Neural progenitor cell (in vitro differentiated cells): ENCODE measurements at regions not wholly inside any gene's neighbourhood (a gene's known extent, or its start where the extent isn't known, plus 50 kb on each side); places are given as distances from the start of the nearest gene placed in this dataset.

ENCODE experiments used
- DNase-seq: peaks from one replicate; pipeline ENCODE4 v3.0.0-alpha.2; 2016; ENCODE audit warnings: low spot score
- H2AFZ ChIP-seq: fragments of 200-600 bp; sonication (generic); replicated peaks from 2 replicates; pipeline ENCODE4 v1.6.1; 2016; ENCODE audit warnings: antibody characterized with exemption
- H3F3A ChIP-seq: fragments of 200-600 bp; sonication (generic); 2 replicates; pipeline ENCODE4 v1.6.1; 2016; ENCODE audit warnings: antibody characterized with exemption, low read depth
- H3K27ac ChIP-seq: fragments of 200-600 bp; sonication (generic); 2 replicates; pipeline ENCODE4 v1.5.1; 2016; ENCODE audit warnings: mild to moderate bottlenecking
- H3K27me3 ChIP-seq: fragments of 200-600 bp; sonication (generic); 2 replicates; pipeline ENCODE4 v1.6.1; 2016; ENCODE audit warnings: mild to moderate bottlenecking, moderate library complexity
- H3K36me3 ChIP-seq: fragments of 200-600 bp; sonication (generic); 2 replicates; pipeline ENCODE4 v1.5.1; 2016
- H3K4me1 ChIP-seq: fragments of 200-600 bp; sonication (generic); 2 replicates; pipeline ENCODE4 v1.6.1; 2016; ENCODE audit warnings: mixed run types
- H3K4me2 ChIP-seq: fragments of 200-600 bp; sonication (generic); 2 replicates; pipeline ENCODE4 v1.6.1; 2016
- H3K4me3 ChIP-seq: fragments of 200-600 bp; sonication (generic); 2 replicates; pipeline ENCODE4 v1.5.1; 2016
- H3K79me2 ChIP-seq: fragments of 200-600 bp; sonication (generic); 2 replicates; pipeline ENCODE4 v1.6.1; 2016; ENCODE audit warnings: low read depth
- H3K9ac ChIP-seq: fragments of 200-600 bp; sonication (generic); 2 replicates; pipeline ENCODE4 v1.6.1; 2016
- H3K9me3 ChIP-seq: fragments of 200-600 bp; sonication (generic); 2 replicates; pipeline ENCODE4 v1.5.1; 2016; ENCODE audit warnings: low read depth
- H4K20me1 ChIP-seq: fragments of 200-600 bp; sonication (generic); 2 replicates; pipeline ENCODE4 v1.6.1; 2016; ENCODE audit warnings: low read depth
- H3K27ac Mint-ChIP-seq: 3 replicates; pipeline ENCODE4 v1.8.0; 2021; ENCODE audit warnings: mixed read lengths
- H3K27me3 Mint-ChIP-seq: 2 replicates; pipeline ENCODE4 v1.8.0; 2022; ENCODE audit warnings: low read depth, mild to moderate bottlenecking, inconsistent platforms, moderate library complexity, mixed read lengths; ENCODE audit not compliant: insufficient read depth
- H3K36me3 Mint-ChIP-seq: 3 replicates; pipeline ENCODE4 v1.8.0; 2021; ENCODE audit warnings: mixed read lengths
- H3K4me1 Mint-ChIP-seq: 3 replicates; pipeline ENCODE4 v1.8.0; 2021; ENCODE audit warnings: mixed read lengths
- H3K4me3 Mint-ChIP-seq: 3 replicates; pipeline ENCODE4 v1.8.0; 2021; ENCODE audit warnings: mild to moderate bottlenecking, moderate library complexity, mixed read lengths
- H3K9me3 Mint-ChIP-seq: 3 replicates; pipeline ENCODE4 v1.8.0; 2020; ENCODE audit warnings: mixed read lengths
- EZH2 ChIP-seq: fragments of 200-600 bp; sonication (generic); IDR thresholded peaks from 2 replicates; pipeline ENCODE4 v1.6.1; 2017; ENCODE audit warnings: antibody characterized with exemption, mild to moderate bottlenecking, moderate library complexity
- EZH2phosphoT487 ChIP-seq: fragments of 200-600 bp; sonication (generic); IDR thresholded peaks from 2 replicates; pipeline ENCODE4 v1.6.1; 2017; ENCODE audit warnings: antibody characterized with exemption
- TF ChIP-seq, protein P1 (sequence below): fragments of 200-600 bp; sonication (generic); IDR thresholded peaks from 2 replicates; pipeline ENCODE4 v1.5.1; 2017; ENCODE audit warnings: antibody characterized with exemption, mild to moderate bottlenecking

DNA sequence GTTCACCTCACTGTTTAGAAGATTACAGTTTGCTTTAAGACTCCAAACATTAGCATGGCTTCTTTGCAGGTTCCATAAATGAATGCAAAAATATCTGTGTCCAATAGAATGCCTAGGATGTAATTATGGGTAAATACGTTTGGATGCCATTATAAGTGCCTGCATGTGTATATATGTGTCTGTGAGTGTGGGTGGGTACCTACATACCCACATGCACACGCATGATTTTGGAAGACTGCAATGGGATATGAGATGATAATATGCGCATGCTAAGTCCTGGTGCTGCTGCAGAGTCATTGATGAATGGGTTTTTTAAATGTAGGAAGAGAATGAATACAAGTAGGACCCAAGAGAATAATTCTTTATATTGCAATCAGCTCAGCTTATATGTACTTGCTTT lies 406.4 kb downstream of the ZSWIM6 start:
- Mint-ChIP-seq H3K27ac (peak overlapping the region; percentile 29), H3K36me3 (no peaks in the 10 kb centered on the region), H3K4me1 (peaks cover 43% of the 10 kb centered on the region), H3K4me3 (no peak overlapping the region), H3K9me3 (no peaks in the 10 kb centered on the region), H3K27me3 (peaks cover 4% of the 10 kb centered on the region)
- Histone ChIP-seq H4K20me1 (no peaks in the 10 kb centered on the region), H3K27ac (no peak overlapping the region), H3F3A (no peaks in the 10 kb centered on the region), H3K4me1 (no peaks in the 10 kb centered on the region), H3K27me3 (no peaks in the 10 kb centered on the region), H3K9me3 (no peaks in the 10 kb centered on the region), H3K4me2 (no peak overlapping the region), H3K79me2 (no peaks in the 10 kb centered on the region), H3K4me3 (no peak overlapping the region), H3K36me3 (no peaks in the 10 kb centered on the region), H2AFZ (no peak overlapping the region), H3K9ac (no peak overlapping the region)
- no peak for DNase-seq
- no peak for TF ChIP-seq EZH2phosphoT487
- no peak for TF ChIP-seq EZH2
- TF ChIP-seq, protein P1, sequence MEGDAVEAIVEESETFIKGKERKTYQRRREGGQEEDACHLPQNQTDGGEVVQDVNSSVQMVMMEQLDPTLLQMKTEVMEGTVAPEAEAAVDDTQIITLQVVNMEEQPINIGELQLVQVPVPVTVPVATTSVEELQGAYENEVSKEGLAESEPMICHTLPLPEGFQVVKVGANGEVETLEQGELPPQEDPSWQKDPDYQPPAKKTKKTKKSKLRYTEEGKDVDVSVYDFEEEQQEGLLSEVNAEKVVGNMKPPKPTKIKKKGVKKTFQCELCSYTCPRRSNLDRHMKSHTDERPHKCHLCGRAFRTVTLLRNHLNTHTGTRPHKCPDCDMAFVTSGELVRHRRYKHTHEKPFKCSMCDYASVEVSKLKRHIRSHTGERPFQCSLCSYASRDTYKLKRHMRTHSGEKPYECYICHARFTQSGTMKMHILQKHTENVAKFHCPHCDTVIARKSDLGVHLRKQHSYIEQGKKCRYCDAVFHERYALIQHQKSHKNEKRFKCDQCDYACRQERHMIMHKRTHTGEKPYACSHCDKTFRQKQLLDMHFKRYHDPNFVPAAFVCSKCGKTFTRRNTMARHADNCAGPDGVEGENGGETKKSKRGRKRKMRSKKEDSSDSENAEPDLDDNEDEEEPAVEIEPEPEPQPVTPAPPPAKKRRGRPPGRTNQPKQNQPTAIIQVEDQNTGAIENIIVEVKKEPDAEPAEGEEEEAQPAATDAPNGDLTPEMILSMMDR, result no peak

DNA sequence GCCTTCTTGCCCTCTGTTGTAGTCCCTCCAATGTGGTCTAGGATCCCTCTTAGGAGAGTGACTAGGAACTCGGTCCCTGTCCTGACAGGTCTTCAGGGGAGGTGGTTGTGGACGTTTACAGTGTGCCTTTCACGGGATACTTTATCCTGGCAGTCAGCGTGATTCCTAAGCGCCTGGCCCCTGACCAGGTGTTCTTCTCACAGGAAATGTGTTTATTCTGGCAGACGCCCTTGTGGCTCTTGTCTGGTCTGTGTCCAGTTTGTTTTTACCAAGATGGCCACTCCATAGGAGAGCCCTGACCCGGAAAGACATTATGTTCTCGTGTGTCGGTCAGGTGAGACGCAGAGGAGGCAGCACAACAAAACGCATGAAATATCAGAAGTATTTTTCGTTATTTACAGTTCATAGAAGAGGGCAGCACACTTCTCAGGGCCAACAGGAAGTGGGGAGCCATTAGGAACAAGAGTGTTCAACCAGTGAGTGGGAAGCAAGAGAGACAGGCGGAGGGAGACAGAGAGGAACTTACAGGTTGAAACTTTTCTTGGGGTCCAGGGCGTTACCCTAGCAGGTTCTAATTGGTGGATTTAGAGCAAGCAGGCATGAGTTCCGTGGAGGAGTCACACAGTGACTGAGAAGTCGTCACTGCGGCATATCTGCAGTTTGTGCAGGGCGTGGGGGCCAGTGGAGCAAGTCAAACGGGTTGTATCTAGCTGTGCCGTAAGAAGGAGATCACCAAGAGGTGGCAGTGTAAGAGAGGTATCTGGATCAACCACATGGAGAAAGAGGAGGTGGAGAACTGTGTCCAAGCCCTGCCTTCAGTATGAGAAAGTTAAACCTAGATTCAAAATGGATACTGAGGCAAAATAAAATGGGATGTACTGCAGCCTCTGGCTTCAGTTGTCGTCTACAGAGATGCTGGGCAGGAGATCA lies 412.9 kb downstream of the ZSWIM6 start:
- Mint-ChIP-seq H3K4me3 (no peak overlapping the region), H3K36me3 (no peaks in the 10 kb centered on the region), H3K27me3 (peaks cover 6% of the 10 kb centered on the region), H3K4me1 (peaks cover 3% of the 10 kb centered on the region), H3K9me3 (peaks cover 7% of the 10 kb centered on the region), H3K27ac (no peak overlapping the region)
- TF ChIP-seq EZH2phosphoT487, result no peak
- TF ChIP-seq, protein P1, result peak; percentile 18
- no peak for TF ChIP-seq EZH2
- Histone ChIP-seq H4K20me1 (no peaks in the 10 kb centered on the region), H3K4me3 (no peak overlapping the region), H3K9me3 (no peaks in the 10 kb centered on the region), H3K27me3 (no peaks in the 10 kb centered on the region), H3K9ac (no peak overlapping the region), H2AFZ (peak overlapping the region; percentile 17), H3K27ac (no peak overlapping the region), H3K4me2 (no peak overlapping the region), H3K36me3 (no peaks in the 10 kb centered on the region), H3K79me2 (no peaks in the 10 kb centered on the region), H3F3A (no peaks in the 10 kb centered on the region), H3K4me1 (no peaks in the 10 kb centered on the region)
- no peak for DNase-seq

DNA sequence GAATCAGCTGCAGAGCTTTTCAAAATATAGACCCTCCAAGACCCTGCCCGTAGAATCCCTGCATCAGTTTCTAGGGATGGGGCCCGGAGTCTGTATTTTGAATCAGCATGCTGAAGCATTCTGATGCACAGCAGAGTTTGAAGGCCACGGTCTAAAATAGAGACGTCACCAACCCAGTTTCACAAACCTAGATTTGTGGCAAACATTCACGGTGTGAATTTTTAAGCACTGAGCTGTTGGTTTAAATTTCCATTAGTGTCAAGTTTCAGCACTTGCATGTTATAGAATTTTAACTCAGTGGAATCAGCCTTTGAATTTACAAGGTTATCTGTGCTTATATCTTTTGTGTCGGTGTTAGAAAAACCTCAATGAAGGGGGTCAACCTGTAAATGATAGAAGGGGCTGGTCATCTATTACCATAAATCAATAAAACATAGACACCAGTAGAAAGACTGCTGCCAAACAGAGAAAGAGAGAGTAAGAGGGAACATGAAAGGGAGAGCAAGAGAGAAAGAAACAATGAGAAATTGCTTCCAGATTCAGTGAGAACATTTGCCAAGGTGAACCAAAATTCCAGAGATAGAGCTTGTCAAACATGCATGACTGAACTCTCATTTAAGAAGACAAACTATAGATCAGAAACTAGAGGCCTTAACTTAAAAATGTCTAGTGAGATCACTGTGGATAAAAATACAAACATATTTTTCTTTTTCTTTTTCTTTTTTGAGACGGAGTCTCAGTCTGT lies 414.9 kb downstream of the ZSWIM6 start:
- H3K79me2 ChIP-seq, result no peaks in the 10 kb centered on the region
- no peaks in the 10 kb centered on the region for H3K9me3 ChIP-seq
- no peaks in the 10 kb centered on the region for H3K27me3 ChIP-seq
- no peaks in the 10 kb centered on the region for H3F3A ChIP-seq
- DNase-seq, result no peak
- Mint-ChIP-seq H3K27ac (peak overlapping the region; percentile 5), H3K9me3 (peaks cover 7% of the 10 kb centered on the region), H3K27me3 (peaks cover 5% of the 10 kb centered on the region), H3K4me3 (no peak overlapping the region), H3K36me3 (no peaks in the 10 kb centered on the region), H3K4me1 (peaks cover 3% of the 10 kb centered on the region)
- TF ChIP-seq, protein P1, result no peak
- no peak for TF ChIP-seq EZH2phosphoT487
- no peak for TF ChIP-seq EZH2
- H2AFZ ChIP-seq, result no peak overlapping the region
- H3K4me3 ChIP-seq, result no peak overlapping the region
- no peak overlapping the region for H3K27ac ChIP-seq
- H3K4me2 ChIP-seq, result no peak overlapping the region
- H4K20me1 ChIP-seq, result no peaks in the 10 kb centered on the region
- no peak overlapping the region for H3K9ac ChIP-seq
- H3K36me3 ChIP-seq, result no peaks in the 10 kb centered on the region
- no peaks in the 10 kb centered on the region for H3K4me1 ChIP-seq
